GM18909 (cell line): ENCODE measurements at regions not wholly inside any gene's neighbourhood (a gene's known extent, or its start where the extent isn't known, plus 50 kb on each side); places are given as distances from the start of the nearest gene placed in this dataset.

Source experiments
- ATAC-seq: cut with Tn5 transposase; IDR thresholded peaks from one replicate; pipeline ENCODE4 v1.9.1; 2021; ENCODE audit warnings: mild to moderate bottlenecking; ENCODE audit not compliant: unreplicated experiment, poor library complexity

- no peak for ATAC-seq
These were observed 395.7 kb upstream of the SALL3 start for GRCh38 chr18:78583739-78584458.

- ATAC-seq = no peak
These were observed 395.1 kb upstream of the SALL3 start for GRCh38 chr18:78584459-78585022.

- no peak for ATAC-seq
These were observed 393.0 kb upstream of the SALL3 start for GRCh38 chr18:78586586-78586985.

GRCh38 chr18:78587096-78587495 lies 392.5 kb upstream of the SALL3 start:
- no peak for ATAC-seq

GRCh38 chr18:78587626-78588600 lies 391.7 kb upstream of the SALL3 start:
- ATAC-seq = no peak

- no peak for ATAC-seq
These were observed 389.6 kb upstream of the SALL3 start for GRCh38 chr18:78589916-78590437.

- ATAC-seq = no peak
These were observed 384.2 kb upstream of the SALL3 start for GRCh38 chr18:78595453-78595852.

- no peak for ATAC-seq
These were observed 383.6 kb upstream of the SALL3 start for GRCh38 chr18:78595924-78596573.

- ATAC-seq = no peak
These were observed 382.7 kb upstream of the SALL3 start for GRCh38 chr18:78596794-78597345.

GRCh38 chr18:78601349-78601748 lies 378.3 kb upstream of the SALL3 start:
- no peak for ATAC-seq

GRCh38 chr18:78601923-78602322 lies 377.7 kb upstream of the SALL3 start:
- ATAC-seq = no peak

- no peak for ATAC-seq
These were observed 377.2 kb upstream of the SALL3 start for GRCh38 chr18:78602430-78602829.

- ATAC-seq = no peak
These were observed 376.3 kb upstream of the SALL3 start for GRCh38 chr18:78603102-78603983.

GRCh38 chr18:78605255-78605654 lies 374.4 kb upstream of the SALL3 start:
- no peak for ATAC-seq

GRCh38 chr18:78607221-78607620 lies 372.4 kb upstream of the SALL3 start:
- ATAC-seq = no peak

GRCh38 chr18:78607784-78608183 lies 371.8 kb upstream of the SALL3 start:
- ATAC-seq = no peak

GRCh38 chr18:78610179-78610578 lies 369.4 kb upstream of the SALL3 start:
- ATAC-seq = no peak

GRCh38 chr18:78611201-78611800 lies 368.3 kb upstream of the SALL3 start:
- no peak for ATAC-seq

- ATAC-seq = no peak
These were observed 367.7 kb upstream of the SALL3 start for GRCh38 chr18:78611869-78612268.
